ENCODE measurements at regions not wholly inside any gene's neighbourhood (a gene's known extent, or its start where the extent isn't known, plus 50 kb on each side); places are given as distances from the start of the nearest gene placed in this dataset.

DNA sequence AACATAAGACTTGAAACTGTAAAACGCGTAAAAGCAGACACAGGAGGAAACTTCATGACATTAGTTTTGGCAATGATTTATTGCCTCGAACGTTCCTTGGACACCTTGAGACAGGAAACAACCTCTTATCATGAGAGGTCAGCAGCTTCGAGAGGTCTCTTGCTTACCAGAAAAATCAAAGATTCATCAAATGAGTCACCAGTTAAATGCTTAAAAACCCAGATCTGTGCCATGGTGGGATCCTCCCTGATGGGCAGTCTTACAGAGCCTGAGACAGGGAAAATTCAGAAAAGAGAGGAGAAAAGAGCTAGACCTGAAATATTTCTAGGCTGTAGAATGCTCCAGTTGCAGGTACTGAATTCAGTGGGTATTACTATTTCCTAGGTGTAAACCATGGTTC is 1093.9 kb downstream of the AACS start:
- H3K4me3 ChIP-seq (ENCODE audit: low read depth in 1 of 2, low read length in 2 of 2), result no peak overlapping the region
- no peak overlapping the region for H3K9ac ChIP-seq (ENCODE audit: low read depth in 1 of 2, low read length in 2 of 2)
- H3K27ac ChIP-seq (ENCODE audit: low read depth, low read length), result no peak overlapping the region
- no peaks in the 10 kb centered on the region for H3K27me3 ChIP-seq (ENCODE audit: control insufficient read depth in 1 of 2, insufficient read depth in 2 of 2, low read length in 2 of 2)
- no peaks in the 10 kb centered on the region for H3K4me1 ChIP-seq (ENCODE audit: control insufficient read depth in 1 of 2, insufficient read depth in 2 of 2, low read length in 2 of 2)
- H3K9me3 ChIP-seq (ENCODE audit: control insufficient read depth in 1 of 2, low read length in 2 of 2), result peaks cover 8% of the 10 kb centered on the region in 2 donors
- no peaks in the 10 kb centered on the region for H3K36me3 ChIP-seq (ENCODE audit: control insufficient read depth in 1 of 2, insufficient read depth in 2 of 2, low read length in 2 of 2)

- Histone ChIP-seq H3K27ac (ENCODE audit: low read depth, low read length) (no peak overlapping the region), H3K9me3 (ENCODE audit: control insufficient read depth in 1 of 2, low read length in 2 of 2) (peaks cover 8% of the 10 kb centered on the region in 2 donors), H3K36me3 (ENCODE audit: control insufficient read depth in 1 of 2, insufficient read depth in 2 of 2, low read length in 2 of 2) (no peaks in the 10 kb centered on the region), H3K4me1 (ENCODE audit: control insufficient read depth in 1 of 2, insufficient read depth in 2 of 2, low read length in 2 of 2) (no peaks in the 10 kb centered on the region), H3K9ac (ENCODE audit: low read depth in 1 of 2, low read length in 2 of 2) (no peak overlapping the region), H3K27me3 (ENCODE audit: control insufficient read depth in 1 of 2, insufficient read depth in 2 of 2, low read length in 2 of 2) (no peaks in the 10 kb centered on the region), H3K4me3 (ENCODE audit: low read depth in 1 of 2, low read length in 2 of 2) (no peak overlapping the region)
Observed at GRCh38 chr12:126160912-126161311, 1095.7 kb downstream of the AACS start.

DNA sequence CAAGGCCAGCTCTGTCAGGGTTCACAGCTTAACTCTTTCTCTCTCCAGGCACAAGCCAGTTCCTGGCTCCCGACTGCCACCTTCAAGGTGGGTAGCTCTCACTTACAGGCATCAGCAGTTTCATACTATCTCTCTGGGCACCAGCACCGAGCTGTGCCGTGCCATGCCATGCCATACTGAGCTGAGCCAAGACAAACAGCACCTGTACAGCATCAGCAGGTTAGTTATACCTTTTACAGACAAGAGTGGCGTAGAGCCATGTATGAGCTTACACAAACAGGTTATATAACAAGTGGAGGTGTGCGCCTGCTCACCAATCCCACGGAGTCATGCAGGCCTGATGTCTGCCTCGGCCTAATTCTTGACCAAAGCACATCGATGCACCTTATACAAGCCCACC is 1098.7 kb downstream of the AACS start:
- H3K4me3 ChIP-seq (ENCODE audit: low read depth in 1 of 2, low read length in 2 of 2), result no peak overlapping the region
- H3K27me3 ChIP-seq (ENCODE audit: control insufficient read depth in 1 of 2, insufficient read depth in 2 of 2, low read length in 2 of 2), result no peaks in the 10 kb centered on the region
- no peak overlapping the region for H3K27ac ChIP-seq (ENCODE audit: low read depth, low read length)
- H3K9ac ChIP-seq (ENCODE audit: low read depth in 1 of 2, low read length in 2 of 2), result no peak overlapping the region
- H3K36me3 ChIP-seq (ENCODE audit: control insufficient read depth in 1 of 2, insufficient read depth in 2 of 2, low read length in 2 of 2), result no peaks in the 10 kb centered on the region
- no peaks in the 10 kb centered on the region for H3K4me1 ChIP-seq (ENCODE audit: control insufficient read depth in 1 of 2, insufficient read depth in 2 of 2, low read length in 2 of 2)
- peaks cover 8 to 13% of the 10 kb centered on the region in 2 donors for H3K9me3 ChIP-seq (ENCODE audit: control insufficient read depth in 1 of 2, low read length in 2 of 2)

- H3K27ac ChIP-seq (ENCODE audit: low read depth, low read length), result no peak overlapping the region
- H3K4me3 ChIP-seq (ENCODE audit: low read depth in 1 of 2, low read length in 2 of 2), result no peak overlapping the region
- no peaks in the 10 kb centered on the region for H3K36me3 ChIP-seq (ENCODE audit: control insufficient read depth in 1 of 2, insufficient read depth in 2 of 2, low read length in 2 of 2)
- no peaks in the 10 kb centered on the region for H3K27me3 ChIP-seq (ENCODE audit: control insufficient read depth in 1 of 2, insufficient read depth in 2 of 2, low read length in 2 of 2)
- no peak overlapping the region for H3K9ac ChIP-seq (ENCODE audit: low read depth in 1 of 2, low read length in 2 of 2)
- H3K9me3 ChIP-seq (ENCODE audit: control insufficient read depth in 1 of 2, low read length in 2 of 2), result peaks cover 0 to 6% of the 10 kb centered on the region in 2 donors
- H3K4me1 ChIP-seq (ENCODE audit: control insufficient read depth in 1 of 2, insufficient read depth in 2 of 2, low read length in 2 of 2), result no peaks in the 10 kb centered on the region
Observed at GRCh38 chr12:126171937-126172559, 1106.8 kb downstream of the AACS start.

GRCh38 chr12:126182619-126183236 is 1117.5 kb downstream of the AACS start:
- Histone ChIP-seq H3K4me3 (ENCODE audit: low read depth in 1 of 2, low read length in 2 of 2) (no peak overlapping the region), H3K27ac (ENCODE audit: low read depth, low read length) (no peak overlapping the region), H3K9me3 (ENCODE audit: control insufficient read depth in 1 of 2, low read length in 2 of 2) (peaks cover 18 to 20% of the 10 kb centered on the region in 2 donors), H3K9ac (ENCODE audit: low read depth in 1 of 2, low read length in 2 of 2) (no peak overlapping the region), H3K27me3 (ENCODE audit: control insufficient read depth in 1 of 2, insufficient read depth in 2 of 2, low read length in 2 of 2) (no peaks in the 10 kb centered on the region), H3K4me1 (ENCODE audit: control insufficient read depth in 1 of 2, insufficient read depth in 2 of 2, low read length in 2 of 2) (no peaks in the 10 kb centered on the region), H3K36me3 (ENCODE audit: control insufficient read depth in 1 of 2, insufficient read depth in 2 of 2, low read length in 2 of 2) (no peaks in the 10 kb centered on the region)

DNA sequence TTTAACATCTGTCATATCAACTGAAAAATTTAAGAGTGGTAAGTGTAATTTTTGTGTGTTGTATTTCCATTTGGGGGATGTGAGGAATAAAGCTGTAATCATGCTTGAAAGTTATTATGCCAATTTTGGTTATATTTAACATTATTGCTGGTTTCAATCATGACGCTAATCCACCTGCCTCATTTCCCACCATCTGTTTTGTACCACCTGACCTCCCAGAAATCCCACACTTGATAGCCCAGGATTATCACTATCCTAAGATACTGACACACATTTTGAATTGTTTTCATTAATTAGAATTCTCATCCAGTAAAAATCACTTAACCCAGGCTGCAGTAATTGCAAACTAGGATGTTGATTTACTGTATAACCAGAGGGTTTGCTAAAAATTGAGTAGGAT is 1119.8 kb downstream of the AACS start:
- Histone ChIP-seq H3K36me3 (ENCODE audit: control insufficient read depth in 1 of 2, insufficient read depth in 2 of 2, low read length in 2 of 2) (no peaks in the 10 kb centered on the region), H3K9ac (ENCODE audit: low read depth in 1 of 2, low read length in 2 of 2) (no peak overlapping the region), H3K9me3 (ENCODE audit: control insufficient read depth in 1 of 2, low read length in 2 of 2) (peaks cover 18 to 20% of the 10 kb centered on the region in 2 donors), H3K4me1 (ENCODE audit: control insufficient read depth in 1 of 2, insufficient read depth in 2 of 2, low read length in 2 of 2) (no peaks in the 10 kb centered on the region), H3K27ac (ENCODE audit: low read depth, low read length) (no peak overlapping the region), H3K27me3 (ENCODE audit: control insufficient read depth in 1 of 2, insufficient read depth in 2 of 2, low read length in 2 of 2) (no peaks in the 10 kb centered on the region), H3K4me3 (ENCODE audit: low read depth in 1 of 2, low read length in 2 of 2) (no peak overlapping the region)

DNA sequence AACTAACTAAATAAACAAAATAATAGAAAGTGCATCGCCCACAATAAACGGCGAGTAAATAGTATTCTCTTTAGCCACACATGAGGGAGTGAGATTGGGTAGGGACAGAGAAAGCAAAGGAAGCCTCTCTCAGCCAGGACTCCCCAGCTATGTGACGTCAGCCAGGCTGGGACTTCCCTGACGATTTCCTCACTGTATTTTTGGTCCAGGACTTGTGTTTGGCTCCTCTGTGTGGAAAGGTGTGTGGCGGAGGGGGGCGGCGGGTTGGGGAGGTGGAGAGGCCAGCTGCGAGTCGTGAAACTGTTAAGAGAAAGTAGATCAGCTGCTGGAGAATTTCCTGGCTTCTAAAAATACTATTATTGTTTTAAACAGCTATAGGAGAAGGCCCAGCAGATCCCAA is 1124.6 kb downstream of the AACS start:
- H3K27me3 ChIP-seq (ENCODE audit: control insufficient read depth in 1 of 2, insufficient read depth in 2 of 2, low read length in 2 of 2), result no peaks in the 10 kb centered on the region
- peaks cover 0 to 16% of the 10 kb centered on the region in 2 donors for H3K9me3 ChIP-seq (ENCODE audit: control insufficient read depth in 1 of 2, low read length in 2 of 2)
- H3K9ac ChIP-seq (ENCODE audit: low read depth in 1 of 2, low read length in 2 of 2), result no peak overlapping the region
- H3K36me3 ChIP-seq (ENCODE audit: control insufficient read depth in 1 of 2, insufficient read depth in 2 of 2, low read length in 2 of 2), result no peaks in the 10 kb centered on the region
- H3K27ac ChIP-seq (ENCODE audit: low read depth, low read length), result no peak overlapping the region
- no peaks in the 10 kb centered on the region for H3K4me1 ChIP-seq (ENCODE audit: control insufficient read depth in 1 of 2, insufficient read depth in 2 of 2, low read length in 2 of 2)
- H3K4me3 ChIP-seq (ENCODE audit: low read depth in 1 of 2, low read length in 2 of 2), result no peak overlapping the region

DNA sequence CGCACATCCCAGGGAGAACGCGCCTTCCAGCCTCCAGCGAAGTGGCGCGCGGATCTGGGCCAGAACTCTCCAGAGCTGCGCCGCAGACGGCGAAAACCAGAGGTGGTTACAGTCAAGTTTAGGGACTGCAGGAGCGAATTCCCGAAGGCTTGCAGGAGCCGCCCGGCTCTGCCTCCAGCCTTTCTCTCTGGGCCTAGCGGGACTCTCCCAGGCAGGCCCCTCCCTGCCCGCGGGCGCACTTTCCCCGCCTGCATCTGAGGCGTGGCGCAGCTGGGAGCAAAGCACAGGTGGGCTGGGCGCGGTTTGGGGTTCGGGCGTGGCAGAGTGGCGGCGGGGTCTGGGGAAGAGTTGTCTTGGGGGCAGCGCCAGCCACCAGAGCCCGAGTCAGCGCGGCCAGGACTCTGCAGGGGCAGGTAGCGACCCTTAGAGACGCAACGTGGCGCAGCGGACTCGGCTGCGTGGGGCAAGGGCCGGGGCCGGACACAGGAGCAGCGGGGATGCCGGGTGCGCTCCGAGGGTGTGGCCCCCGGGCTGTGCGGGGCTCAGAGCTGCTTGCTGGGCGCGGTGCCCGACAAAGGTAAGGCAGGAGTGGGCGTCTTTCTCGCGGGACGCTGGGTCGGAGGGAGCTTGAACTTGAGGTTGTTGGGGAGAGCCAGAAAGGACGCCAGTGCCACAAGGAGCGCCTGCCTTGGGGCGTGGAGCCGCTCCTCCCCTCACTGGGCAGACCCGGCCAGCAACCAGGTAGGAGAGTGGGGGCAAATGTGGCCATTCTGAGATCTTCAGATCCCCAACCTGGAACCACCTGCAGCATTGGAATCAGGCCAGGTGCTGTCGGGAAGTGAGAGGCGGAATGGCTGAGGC is 1126.0 kb downstream of the AACS start:
- peaks cover 0 to 16% of the 10 kb centered on the region in 2 donors for H3K9me3 ChIP-seq (ENCODE audit: control insufficient read depth in 1 of 2, low read length in 2 of 2)
- H3K4me3 ChIP-seq (ENCODE audit: low read depth in 1 of 2, low read length in 2 of 2), result no peak overlapping the region
- no peaks in the 10 kb centered on the region for H3K27me3 ChIP-seq (ENCODE audit: control insufficient read depth in 1 of 2, insufficient read depth in 2 of 2, low read length in 2 of 2)
- no peaks in the 10 kb centered on the region for H3K4me1 ChIP-seq (ENCODE audit: control insufficient read depth in 1 of 2, insufficient read depth in 2 of 2, low read length in 2 of 2)
- no peaks in the 10 kb centered on the region for H3K36me3 ChIP-seq (ENCODE audit: control insufficient read depth in 1 of 2, insufficient read depth in 2 of 2, low read length in 2 of 2)
- H3K27ac ChIP-seq (ENCODE audit: low read depth, low read length), result no peak overlapping the region
- H3K9ac ChIP-seq (ENCODE audit: low read depth in 1 of 2, low read length in 2 of 2), result no peak overlapping the region

- Histone ChIP-seq H3K36me3 (ENCODE audit: control insufficient read depth in 1 of 2, insufficient read depth in 2 of 2, low read length in 2 of 2) (no peaks in the 10 kb centered on the region), H3K9ac (ENCODE audit: low read depth in 1 of 2, low read length in 2 of 2) (no peak overlapping the region), H3K4me1 (ENCODE audit: control insufficient read depth in 1 of 2, insufficient read depth in 2 of 2, low read length in 2 of 2) (no peaks in the 10 kb centered on the region), H3K4me3 (ENCODE audit: low read depth in 1 of 2, low read length in 2 of 2) (no peak overlapping the region), H3K27me3 (ENCODE audit: control insufficient read depth in 1 of 2, insufficient read depth in 2 of 2, low read length in 2 of 2) (no peaks in the 10 kb centered on the region), H3K27ac (ENCODE audit: low read depth, low read length) (no peak overlapping the region), H3K9me3 (ENCODE audit: control insufficient read depth in 1 of 2, low read length in 2 of 2) (peaks cover 0 to 16% of the 10 kb centered on the region in 2 donors)
Observed at GRCh38 chr12:126191949-126192348, 1126.7 kb downstream of the AACS start.

DNA sequence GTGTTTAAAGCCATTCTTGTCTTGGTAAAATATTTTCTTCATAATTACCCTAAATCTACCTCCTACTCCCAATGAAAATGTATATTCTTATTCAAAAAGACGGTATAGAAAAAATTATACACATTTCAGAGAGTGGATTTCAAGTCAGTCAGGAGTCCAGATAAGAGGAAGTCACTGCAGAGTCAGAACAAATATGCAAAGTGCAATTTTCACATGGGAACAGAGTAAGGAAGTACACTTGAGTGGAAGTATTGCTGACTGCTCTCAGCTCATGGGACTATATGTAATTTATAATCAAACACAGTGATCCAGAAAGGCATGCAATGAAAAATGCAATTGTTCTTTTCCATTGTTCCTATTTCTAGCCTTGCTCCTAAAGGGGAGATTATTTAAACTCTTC is 1128.0 kb downstream of the AACS start:
- H3K27ac ChIP-seq (ENCODE audit: low read depth, low read length), result no peak overlapping the region
- no peaks in the 10 kb centered on the region for H3K4me1 ChIP-seq (ENCODE audit: control insufficient read depth in 1 of 2, insufficient read depth in 2 of 2, low read length in 2 of 2)
- no peak overlapping the region for H3K4me3 ChIP-seq (ENCODE audit: low read depth in 1 of 2, low read length in 2 of 2)
- no peak overlapping the region for H3K9ac ChIP-seq (ENCODE audit: low read depth in 1 of 2, low read length in 2 of 2)
- H3K36me3 ChIP-seq (ENCODE audit: control insufficient read depth in 1 of 2, insufficient read depth in 2 of 2, low read length in 2 of 2), result no peaks in the 10 kb centered on the region
- H3K27me3 ChIP-seq (ENCODE audit: control insufficient read depth in 1 of 2, insufficient read depth in 2 of 2, low read length in 2 of 2), result no peaks in the 10 kb centered on the region
- peaks cover 0 to 12% of the 10 kb centered on the region in 2 donors for H3K9me3 ChIP-seq (ENCODE audit: control insufficient read depth in 1 of 2, low read length in 2 of 2)
